NCI-H1105 (cell line): ENCODE measurements at regions not wholly inside any gene's neighbourhood (a gene's known extent, or its start where the extent isn't known, plus 50 kb on each side); places are given as distances from the start of the nearest gene placed in this dataset.

Experiments
- DNase-seq: peaks from one replicate; lab custom pipeline; 2025; lab: John Stamatoyannopoulos, UW

DNA sequence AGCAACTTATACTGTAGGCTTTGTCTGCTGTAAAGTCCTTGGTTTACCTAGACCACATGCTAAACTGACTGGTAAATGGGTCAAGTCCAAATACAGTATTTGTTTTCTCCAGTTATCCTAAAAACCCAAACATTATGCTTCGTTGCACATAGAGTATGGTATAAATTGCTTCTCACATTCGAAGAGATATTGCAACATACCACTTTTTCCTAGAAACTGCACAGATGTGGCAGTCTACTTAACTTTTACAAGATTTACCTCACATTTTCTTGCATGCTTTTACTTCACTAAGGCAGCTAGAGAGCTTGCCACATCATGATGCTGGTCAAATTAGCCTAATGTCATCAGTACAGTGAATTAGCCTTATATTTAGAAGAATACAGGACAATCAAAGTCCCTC, 66.0 kb upstream of the SCN7A start:
- no peak for DNase-seq

DNA sequence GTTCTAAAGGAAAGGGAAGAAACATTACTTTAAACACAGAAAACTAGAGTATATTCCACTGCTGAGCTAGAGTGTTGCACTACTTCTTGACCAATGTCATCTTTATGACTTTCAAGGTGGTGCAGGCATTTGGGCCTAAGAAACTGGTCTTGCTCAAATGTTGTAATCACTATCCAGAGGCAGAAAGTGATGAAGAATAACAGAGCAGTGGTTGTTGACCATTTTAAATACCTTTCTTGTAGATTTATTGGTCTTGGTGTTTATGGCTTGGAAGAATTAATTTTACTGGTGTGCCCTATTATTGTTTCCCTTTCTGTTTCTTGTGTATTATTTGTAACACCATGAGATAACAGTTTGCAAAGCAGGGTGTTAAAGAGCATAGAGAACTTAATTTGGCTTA, 56.9 kb upstream of the SCN7A start:
- no peak for DNase-seq

DNA sequence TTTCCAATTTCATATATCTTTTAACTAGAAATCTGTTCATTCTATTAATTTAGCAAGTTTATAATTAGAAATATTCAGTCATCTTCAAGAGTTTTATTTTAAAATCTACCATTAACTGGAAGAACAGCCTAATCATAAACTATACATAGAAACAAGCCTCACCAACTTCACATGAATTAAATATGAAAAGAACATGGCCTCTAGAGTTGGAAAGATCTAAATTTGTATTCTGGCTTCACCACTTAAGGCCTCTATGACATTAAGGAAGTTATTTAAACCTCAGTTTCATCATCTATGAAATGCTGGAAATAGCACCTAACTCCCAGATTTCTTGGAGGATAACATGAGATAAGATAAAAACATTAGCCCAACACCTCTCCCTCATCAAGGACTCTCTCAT, 51.4 kb upstream of the SCN7A start:
- no peak for DNase-seq
